ENCODE measurements at regions not wholly inside any gene's neighbourhood (a gene's known extent, or its start where the extent isn't known, plus 50 kb on each side); places are given as distances from the start of the nearest gene placed in this dataset.

GRCh38 chr12:75623631-75624154 is 112.3 kb upstream of the KRR1 start:
- TF ChIP-seq, protein P1, sequence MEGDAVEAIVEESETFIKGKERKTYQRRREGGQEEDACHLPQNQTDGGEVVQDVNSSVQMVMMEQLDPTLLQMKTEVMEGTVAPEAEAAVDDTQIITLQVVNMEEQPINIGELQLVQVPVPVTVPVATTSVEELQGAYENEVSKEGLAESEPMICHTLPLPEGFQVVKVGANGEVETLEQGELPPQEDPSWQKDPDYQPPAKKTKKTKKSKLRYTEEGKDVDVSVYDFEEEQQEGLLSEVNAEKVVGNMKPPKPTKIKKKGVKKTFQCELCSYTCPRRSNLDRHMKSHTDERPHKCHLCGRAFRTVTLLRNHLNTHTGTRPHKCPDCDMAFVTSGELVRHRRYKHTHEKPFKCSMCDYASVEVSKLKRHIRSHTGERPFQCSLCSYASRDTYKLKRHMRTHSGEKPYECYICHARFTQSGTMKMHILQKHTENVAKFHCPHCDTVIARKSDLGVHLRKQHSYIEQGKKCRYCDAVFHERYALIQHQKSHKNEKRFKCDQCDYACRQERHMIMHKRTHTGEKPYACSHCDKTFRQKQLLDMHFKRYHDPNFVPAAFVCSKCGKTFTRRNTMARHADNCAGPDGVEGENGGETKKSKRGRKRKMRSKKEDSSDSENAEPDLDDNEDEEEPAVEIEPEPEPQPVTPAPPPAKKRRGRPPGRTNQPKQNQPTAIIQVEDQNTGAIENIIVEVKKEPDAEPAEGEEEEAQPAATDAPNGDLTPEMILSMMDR (conservative IDR thresholded peaks at IDR 0.05; ENCODE audit: low read depth, low read length): peak; percentile 62
- no peak for TF ChIP-seq EZH2 (IDR thresholded peaks at IDR 0.05; ENCODE audit: low read length, unreplicated experiment)

All from PC-3 (cell line).